ENCODE measurements at regions not wholly inside any gene's neighbourhood (a gene's known extent, or its start where the extent isn't known, plus 50 kb on each side); places are given as distances from the start of the nearest gene placed in this dataset.

DNA sequence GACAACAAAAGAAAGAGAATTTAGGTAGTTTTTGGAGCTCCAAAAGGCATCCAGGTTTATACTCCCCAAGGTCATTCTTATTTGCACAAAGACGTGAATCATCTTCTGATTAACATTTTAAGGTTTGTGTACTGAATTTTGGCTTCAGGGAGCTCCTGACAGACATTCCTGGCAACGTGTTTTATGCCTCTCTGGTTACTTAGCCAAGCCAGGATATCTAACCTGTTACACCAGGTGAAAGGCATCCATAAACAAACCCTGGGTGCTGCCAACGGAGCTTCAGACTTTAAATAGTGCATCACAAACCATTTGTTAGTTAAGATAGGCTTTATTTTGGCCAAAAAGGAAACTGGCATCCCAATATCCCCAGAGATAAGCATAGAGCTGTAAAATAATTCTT is 997.3 kb downstream of the ARAP2 start:
- TF ChIP-seq, protein P1, sequence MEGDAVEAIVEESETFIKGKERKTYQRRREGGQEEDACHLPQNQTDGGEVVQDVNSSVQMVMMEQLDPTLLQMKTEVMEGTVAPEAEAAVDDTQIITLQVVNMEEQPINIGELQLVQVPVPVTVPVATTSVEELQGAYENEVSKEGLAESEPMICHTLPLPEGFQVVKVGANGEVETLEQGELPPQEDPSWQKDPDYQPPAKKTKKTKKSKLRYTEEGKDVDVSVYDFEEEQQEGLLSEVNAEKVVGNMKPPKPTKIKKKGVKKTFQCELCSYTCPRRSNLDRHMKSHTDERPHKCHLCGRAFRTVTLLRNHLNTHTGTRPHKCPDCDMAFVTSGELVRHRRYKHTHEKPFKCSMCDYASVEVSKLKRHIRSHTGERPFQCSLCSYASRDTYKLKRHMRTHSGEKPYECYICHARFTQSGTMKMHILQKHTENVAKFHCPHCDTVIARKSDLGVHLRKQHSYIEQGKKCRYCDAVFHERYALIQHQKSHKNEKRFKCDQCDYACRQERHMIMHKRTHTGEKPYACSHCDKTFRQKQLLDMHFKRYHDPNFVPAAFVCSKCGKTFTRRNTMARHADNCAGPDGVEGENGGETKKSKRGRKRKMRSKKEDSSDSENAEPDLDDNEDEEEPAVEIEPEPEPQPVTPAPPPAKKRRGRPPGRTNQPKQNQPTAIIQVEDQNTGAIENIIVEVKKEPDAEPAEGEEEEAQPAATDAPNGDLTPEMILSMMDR (IDR thresholded peaks at IDR 0.05; ENCODE audit: unreplicated experiment in 3 of 3), result no peak
- Mint-ChIP-seq H3K27ac (no peak overlapping the region), H3K9me3 (no peaks in the 10 kb centered on the region), H3K36me3 (ENCODE audit: low read depth) (no peaks in the 10 kb centered on the region), H3K27me3 (ENCODE audit: low read depth) (no peaks in the 10 kb centered on the region), H3K4me3 (no peak overlapping the region), H3K4me1 (no peaks in the 10 kb centered on the region)

DNA sequence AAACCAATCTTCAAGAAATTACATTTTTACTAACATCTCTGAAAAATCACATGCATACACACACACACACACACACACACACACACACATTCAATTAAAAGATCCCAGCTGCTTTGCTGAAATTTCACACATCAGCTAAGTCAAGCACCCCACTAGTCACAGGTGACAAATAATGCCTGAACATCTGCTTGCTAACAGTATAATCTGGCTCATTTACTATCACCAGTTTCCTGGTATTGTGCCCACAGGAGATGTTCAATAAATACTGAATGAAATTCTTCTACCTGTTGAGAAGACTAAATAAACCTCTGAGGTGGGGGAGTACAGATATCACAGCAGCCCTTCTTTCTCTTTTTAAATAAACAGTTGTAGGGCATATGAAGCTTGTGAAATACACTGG is 994.0 kb downstream of the ARAP2 start:
- Mint-ChIP-seq H3K36me3 (ENCODE audit: low read depth) (no peaks in the 10 kb centered on the region), H3K27me3 (ENCODE audit: low read depth) (no peaks in the 10 kb centered on the region), H3K9me3 (no peaks in the 10 kb centered on the region), H3K4me1 (no peaks in the 10 kb centered on the region), H3K4me3 (no peak overlapping the region), H3K27ac (no peak overlapping the region)
- TF ChIP-seq, protein P1 (IDR thresholded peaks at IDR 0.05; ENCODE audit: unreplicated experiment in 3 of 3), result no peak

DNA sequence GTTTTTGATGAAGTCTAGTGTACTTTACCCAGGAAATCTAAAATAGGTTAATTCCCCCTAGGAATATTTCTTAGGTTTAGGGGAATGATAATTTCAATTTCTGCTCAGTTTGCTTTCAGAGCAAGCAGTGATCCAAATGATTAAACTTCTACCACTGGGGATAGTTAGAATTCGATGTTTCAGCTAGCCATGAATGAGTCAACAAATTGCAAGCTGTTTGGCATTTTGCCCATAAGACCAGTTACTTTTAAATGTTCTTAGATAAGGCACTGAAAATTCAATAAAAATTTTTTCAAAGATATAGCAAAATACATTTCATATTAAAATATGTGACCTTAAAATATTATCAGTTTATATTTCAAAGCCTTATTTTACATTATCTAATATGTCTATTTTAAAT is 993.6 kb downstream of the ARAP2 start:
- H3K27ac Mint-ChIP-seq, result no peak overlapping the region
- H3K4me3 Mint-ChIP-seq, result no peak overlapping the region
- H3K4me1 Mint-ChIP-seq, result no peaks in the 10 kb centered on the region
- TF ChIP-seq, protein P1 (IDR thresholded peaks at IDR 0.05; ENCODE audit: unreplicated experiment in 3 of 3), result no peak
- H3K27me3 Mint-ChIP-seq (ENCODE audit: low read depth), result no peaks in the 10 kb centered on the region
- no peaks in the 10 kb centered on the region for H3K9me3 Mint-ChIP-seq
- H3K36me3 Mint-ChIP-seq (ENCODE audit: low read depth), result no peaks in the 10 kb centered on the region

DNA sequence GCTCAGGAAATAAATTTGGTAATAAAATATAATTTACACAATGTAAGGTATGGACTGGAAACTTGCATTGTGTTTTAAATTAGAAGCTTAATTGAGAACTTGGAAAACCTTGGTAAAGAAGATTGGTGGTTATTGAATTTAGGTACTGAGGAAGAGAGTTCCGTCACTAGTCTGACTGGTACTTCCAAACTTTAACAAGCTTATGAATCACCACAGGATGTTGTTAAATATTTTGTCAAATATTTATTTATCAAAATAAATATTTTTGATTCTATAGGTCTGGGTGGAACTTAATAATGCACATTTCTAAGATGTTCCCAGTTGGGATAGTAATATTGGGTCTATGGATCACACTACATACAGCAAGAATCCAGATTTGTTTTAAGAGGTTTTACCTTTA is 992.2 kb downstream of the ARAP2 start:
- H3K4me1 Mint-ChIP-seq, result no peaks in the 10 kb centered on the region
- H3K9me3 Mint-ChIP-seq, result no peaks in the 10 kb centered on the region
- no peaks in the 10 kb centered on the region for H3K36me3 Mint-ChIP-seq (ENCODE audit: low read depth)
- no peak overlapping the region for H3K27ac Mint-ChIP-seq
- H3K27me3 Mint-ChIP-seq (ENCODE audit: low read depth), result no peaks in the 10 kb centered on the region
- TF ChIP-seq, protein P1 (IDR thresholded peaks at IDR 0.05; ENCODE audit: unreplicated experiment in 3 of 3), result no peak
- H3K4me3 Mint-ChIP-seq, result no peak overlapping the region

DNA sequence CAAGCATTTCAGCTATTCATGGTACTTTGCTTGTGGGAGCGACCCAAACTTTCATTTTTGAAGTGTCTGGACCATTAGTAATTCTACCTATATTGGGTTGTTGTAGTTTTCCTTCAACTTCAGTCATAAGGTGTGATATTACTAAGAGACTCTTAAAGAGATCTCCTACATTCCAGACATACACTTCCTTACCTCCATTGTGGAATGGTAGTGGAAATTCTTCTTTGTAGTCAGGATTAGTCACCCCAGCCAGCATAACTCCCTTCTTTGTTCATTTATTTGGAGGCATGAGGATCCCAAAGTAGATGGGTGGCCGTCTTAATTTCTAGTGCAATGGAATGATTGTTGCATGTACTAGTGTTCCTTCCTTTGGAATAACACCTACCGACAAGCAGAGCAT is 991.4 kb downstream of the ARAP2 start:
- H3K27ac Mint-ChIP-seq, result no peak overlapping the region
- no peak overlapping the region for H3K4me3 Mint-ChIP-seq
- H3K4me1 Mint-ChIP-seq, result no peaks in the 10 kb centered on the region
- H3K9me3 Mint-ChIP-seq, result no peaks in the 10 kb centered on the region
- no peaks in the 10 kb centered on the region for H3K36me3 Mint-ChIP-seq (ENCODE audit: low read depth)
- H3K27me3 Mint-ChIP-seq (ENCODE audit: low read depth), result no peaks in the 10 kb centered on the region
- TF ChIP-seq, protein P1 (IDR thresholded peaks at IDR 0.05; ENCODE audit: unreplicated experiment in 3 of 3), result no peak

DNA sequence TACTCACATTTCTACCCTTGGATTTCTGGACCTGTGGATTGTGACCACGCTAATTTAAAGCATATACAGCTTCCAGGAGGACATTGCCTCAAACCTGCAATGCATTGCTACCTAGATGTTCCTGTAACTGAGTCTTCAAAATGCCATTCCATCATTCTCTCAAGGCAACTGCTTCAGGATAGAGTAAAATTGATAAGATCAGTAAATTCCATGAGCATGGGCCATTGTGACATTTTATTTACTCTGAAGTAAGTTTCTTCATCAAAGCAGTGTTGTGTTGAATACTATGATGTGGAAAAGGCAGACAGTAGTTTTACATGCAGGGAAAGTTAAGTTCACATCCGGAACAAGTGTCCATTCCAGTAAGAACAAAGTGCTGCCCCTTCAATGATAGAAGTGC is 991.0 kb downstream of the ARAP2 start:
- no peaks in the 10 kb centered on the region for H3K4me1 Mint-ChIP-seq
- H3K27ac Mint-ChIP-seq, result no peak overlapping the region
- H3K4me3 Mint-ChIP-seq, result no peak overlapping the region
- no peaks in the 10 kb centered on the region for H3K36me3 Mint-ChIP-seq (ENCODE audit: low read depth)
- TF ChIP-seq, protein P1 (IDR thresholded peaks at IDR 0.05; ENCODE audit: unreplicated experiment in 3 of 3), result no peak
- no peaks in the 10 kb centered on the region for H3K9me3 Mint-ChIP-seq
- H3K27me3 Mint-ChIP-seq (ENCODE audit: low read depth), result no peaks in the 10 kb centered on the region

Data from nephron (organoid).